GM12875 (cell line): ENCODE measurements at regions not wholly inside any gene's neighbourhood (a gene's known extent, or its start where the extent isn't known, plus 50 kb on each side); places are given as distances from the start of the nearest gene placed in this dataset.

Experiments
- H3K4me3 ChIP-seq: one replicate; pipeline ENCODE4 v1.5.1; 2011; ENCODE audit warnings: low read depth, low read length, control low read depth
- TF ChIP-seq, protein P1 (sequence below): IDR thresholded peaks from 2 replicates; pipeline ENCODE4 v1.5.1; 2011; ENCODE audit warnings: low read depth, mild to moderate bottlenecking, control low read depth, inconsistent platforms, low read length, moderate library complexity, borderline replicate concordance; ENCODE audit not compliant: insufficient read depth

DNA sequence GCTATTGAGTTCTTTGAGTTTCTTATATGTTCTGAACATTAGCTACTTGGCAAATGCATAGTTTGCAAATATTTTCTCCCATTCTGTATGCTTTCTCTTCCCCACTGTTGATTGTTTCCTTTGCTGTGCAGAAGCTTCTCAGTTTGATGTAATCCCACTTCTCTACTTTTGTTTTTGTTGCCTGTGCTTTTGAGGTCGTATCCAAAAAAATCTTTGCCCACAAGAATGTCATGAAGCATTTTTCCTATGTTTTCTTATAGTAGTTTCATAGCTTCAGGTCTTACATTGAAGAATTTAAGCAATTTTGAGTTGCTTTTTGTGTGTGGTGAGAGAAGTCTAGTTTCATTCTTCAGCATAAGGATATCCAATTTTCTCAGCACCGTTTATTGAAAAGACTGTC, 536.7 kb upstream of the ARGLU1 start:
- TF ChIP-seq, protein P1, sequence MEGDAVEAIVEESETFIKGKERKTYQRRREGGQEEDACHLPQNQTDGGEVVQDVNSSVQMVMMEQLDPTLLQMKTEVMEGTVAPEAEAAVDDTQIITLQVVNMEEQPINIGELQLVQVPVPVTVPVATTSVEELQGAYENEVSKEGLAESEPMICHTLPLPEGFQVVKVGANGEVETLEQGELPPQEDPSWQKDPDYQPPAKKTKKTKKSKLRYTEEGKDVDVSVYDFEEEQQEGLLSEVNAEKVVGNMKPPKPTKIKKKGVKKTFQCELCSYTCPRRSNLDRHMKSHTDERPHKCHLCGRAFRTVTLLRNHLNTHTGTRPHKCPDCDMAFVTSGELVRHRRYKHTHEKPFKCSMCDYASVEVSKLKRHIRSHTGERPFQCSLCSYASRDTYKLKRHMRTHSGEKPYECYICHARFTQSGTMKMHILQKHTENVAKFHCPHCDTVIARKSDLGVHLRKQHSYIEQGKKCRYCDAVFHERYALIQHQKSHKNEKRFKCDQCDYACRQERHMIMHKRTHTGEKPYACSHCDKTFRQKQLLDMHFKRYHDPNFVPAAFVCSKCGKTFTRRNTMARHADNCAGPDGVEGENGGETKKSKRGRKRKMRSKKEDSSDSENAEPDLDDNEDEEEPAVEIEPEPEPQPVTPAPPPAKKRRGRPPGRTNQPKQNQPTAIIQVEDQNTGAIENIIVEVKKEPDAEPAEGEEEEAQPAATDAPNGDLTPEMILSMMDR = no peak
- H3K4me3 ChIP-seq = no peak overlapping the region

DNA sequence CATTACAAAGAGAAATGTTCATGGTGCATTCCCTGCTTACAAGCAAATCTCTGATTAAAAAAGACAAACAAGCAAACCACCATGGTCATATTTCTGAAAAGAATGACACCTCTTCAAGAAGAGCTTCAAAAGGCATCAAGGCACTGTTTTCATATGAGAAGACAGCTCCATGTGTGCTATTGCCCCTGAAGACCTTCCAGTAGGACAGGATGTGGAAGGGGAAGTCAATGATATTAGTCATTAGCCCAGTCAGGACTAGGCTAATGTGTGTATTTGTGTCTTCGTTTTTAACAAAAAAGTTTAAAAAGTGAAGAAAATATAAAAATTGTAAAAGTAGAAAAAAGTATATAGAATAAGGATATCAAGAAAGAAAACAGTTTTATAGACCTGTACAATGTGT, 534.7 kb upstream of the ARGLU1 start:
- H3K4me3 ChIP-seq = no peak overlapping the region
- TF ChIP-seq, protein P1 = no peak

DNA sequence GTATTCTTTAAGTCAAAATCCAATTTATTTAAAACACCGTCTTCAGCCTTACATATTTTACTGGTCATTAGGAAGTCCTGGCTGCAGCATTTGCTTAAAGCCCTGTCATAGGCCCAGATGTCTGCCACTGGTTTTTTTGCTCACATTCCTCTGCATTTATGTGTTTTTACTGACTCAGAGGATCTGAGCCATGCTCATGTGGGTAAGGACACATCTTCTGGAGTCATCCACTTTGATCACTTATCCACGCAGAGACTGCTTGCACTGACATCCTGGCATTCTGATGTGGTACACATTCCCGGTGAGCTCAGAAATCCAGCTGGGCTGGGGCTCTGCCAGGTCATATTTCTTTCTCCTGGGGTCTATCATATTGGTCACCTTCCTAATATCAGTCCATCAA, 531.7 kb upstream of the ARGLU1 start:
- TF ChIP-seq, protein P1 = no peak
- no peak overlapping the region for H3K4me3 ChIP-seq

DNA sequence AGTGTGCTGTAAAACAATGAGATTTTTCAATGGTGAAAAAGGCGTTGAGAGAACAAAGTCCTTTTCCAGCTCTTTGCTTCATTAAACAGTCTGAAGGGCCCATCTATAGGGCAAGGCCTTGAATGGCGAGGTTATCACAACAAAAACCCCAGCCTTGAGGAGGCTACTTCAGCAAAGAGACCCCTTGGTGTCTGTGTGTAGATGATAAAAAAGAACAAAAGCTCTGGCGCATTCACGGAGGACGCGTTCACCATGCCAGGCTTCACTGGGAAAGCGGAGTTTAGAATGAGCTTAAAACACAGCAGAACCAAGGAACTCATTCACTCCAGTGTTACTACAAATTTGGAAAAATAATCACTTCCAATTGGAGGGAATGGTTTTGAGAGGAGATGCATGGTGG, 530.0 kb upstream of the ARGLU1 start:
- no peak overlapping the region for H3K4me3 ChIP-seq
- TF ChIP-seq, protein P1 = no peak

DNA sequence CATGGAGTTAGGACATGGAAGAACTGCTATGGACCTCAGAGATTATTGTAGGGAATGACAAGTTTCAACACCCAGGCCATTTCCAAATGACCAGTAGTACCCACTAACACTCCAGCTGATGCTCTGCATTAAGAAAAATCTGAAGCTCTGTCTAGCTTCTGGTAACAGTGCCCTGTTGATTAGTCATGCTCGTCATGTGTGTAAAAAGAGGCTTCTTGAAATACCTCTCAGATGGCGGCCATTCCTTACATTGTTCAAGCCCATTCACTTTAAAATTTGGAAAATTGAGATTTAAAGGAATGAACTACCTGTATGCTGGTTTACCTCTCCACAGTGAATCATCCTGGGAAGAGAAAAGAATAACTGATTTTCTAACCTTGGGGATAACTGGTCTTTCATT, 527.9 kb upstream of the ARGLU1 start:
- TF ChIP-seq, protein P1 = no peak
- no peak overlapping the region for H3K4me3 ChIP-seq

DNA sequence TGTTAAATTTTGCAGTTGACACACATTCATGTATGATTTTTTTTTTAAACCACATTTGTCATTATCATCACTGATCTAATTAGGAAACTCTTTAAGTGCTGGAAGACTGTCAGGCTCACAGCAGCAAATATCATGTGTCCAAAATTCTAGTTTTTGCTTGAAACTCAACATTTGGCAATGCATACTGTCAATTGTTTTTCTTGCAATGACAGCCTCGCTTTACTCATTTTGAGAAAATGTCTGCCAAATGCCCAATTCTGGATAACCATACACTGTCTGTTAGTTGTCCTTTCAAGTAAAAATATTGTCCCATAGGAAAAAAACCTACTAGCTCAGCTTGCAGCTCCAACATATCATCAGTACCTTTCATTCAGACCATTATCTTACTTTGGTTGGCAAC, 523.9 kb upstream of the ARGLU1 start:
- H3K4me3 ChIP-seq = no peak overlapping the region
- TF ChIP-seq, protein P1 = no peak

DNA sequence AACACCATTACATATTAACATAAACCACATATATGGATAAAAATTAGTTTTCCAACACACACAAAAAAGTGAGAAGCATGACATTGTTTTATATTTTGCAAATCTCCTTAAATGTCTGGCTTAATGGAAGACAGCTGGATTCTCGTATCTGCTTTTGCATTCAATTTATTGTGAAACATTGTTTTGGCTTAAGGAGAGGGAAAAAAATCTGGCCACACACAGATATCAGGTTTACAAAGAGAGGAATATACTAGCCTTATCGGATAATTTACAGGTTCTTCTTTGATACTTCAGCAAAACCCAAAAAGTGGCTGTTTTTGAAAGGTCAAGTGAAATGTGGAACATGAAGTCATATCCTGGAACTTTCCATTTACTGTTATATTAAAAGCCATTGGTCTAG, 523.5 kb upstream of the ARGLU1 start:
- no peak overlapping the region for H3K4me3 ChIP-seq
- TF ChIP-seq, protein P1 = no peak
